DOHH2 (cell line): ENCODE measurements at regions not wholly inside any gene's neighbourhood (a gene's known extent, or its start where the extent isn't known, plus 50 kb on each side); places are given as distances from the start of the nearest gene placed in this dataset.

Source experiments
- H3F3A ChIP-seq: fragments of 200-600 bp; sonication (generic), shearing (Covaris generic); 2 replicates; pipeline ENCODE4 v1.6.0; 2016; ENCODE audit warnings: antibody characterized with exemption, mild to moderate bottlenecking; ENCODE audit not compliant: control insufficient read depth, insufficient read depth
- H3K27ac ChIP-seq: fragments of 200-600 bp; sonication (generic); 2 replicates; pipeline ENCODE4 v1.5.1; 2014; ENCODE audit warnings: low read depth, mild to moderate bottlenecking, low read length, moderate library complexity
- H3K27me3 ChIP-seq: fragments of 200-600 bp; sonication (generic); 2 replicates; pipeline ENCODE4 v1.6.1; 2014; ENCODE audit warnings: mild to moderate bottlenecking, low read length, mixed read lengths; ENCODE audit not compliant: control insufficient read depth
- H3K36me3 ChIP-seq: fragments of 200-600 bp; sonication (generic); 2 replicates; pipeline ENCODE4 v1.6.1; 2014; ENCODE audit warnings: mild to moderate bottlenecking, low read length, moderate library complexity, mixed read lengths; ENCODE audit not compliant: control insufficient read depth
- H3K4me1 ChIP-seq: fragments of 200-600 bp; sonication (generic); 2 replicates; pipeline ENCODE4 v1.6.1; 2014; ENCODE audit warnings: mild to moderate bottlenecking, low read length, mixed read lengths; ENCODE audit not compliant: control insufficient read depth
- H3K4me2 ChIP-seq: fragments of 200-600 bp; sonication (generic); 2 replicates; pipeline ENCODE4 v1.6.0; 2014; ENCODE audit warnings: mild to moderate bottlenecking, low read length, moderate library complexity
- H3K4me3 ChIP-seq: fragments of 200-600 bp; sonication (generic); 2 replicates; pipeline ENCODE4 v1.5.1; 2014; ENCODE audit warnings: mild to moderate bottlenecking, low read length, mixed read lengths
- H3K79me2 ChIP-seq: fragments of 200-600 bp; sonication (generic); 2 replicates; pipeline ENCODE4 v1.6.1; 2014; ENCODE audit warnings: mild to moderate bottlenecking, low read length, mixed read lengths; ENCODE audit not compliant: control insufficient read depth
- H3K9me2 ChIP-seq: fragments of 200-600 bp; sonication (generic); replicated peaks from 2 replicates; pipeline ENCODE4 v1.6.1; 2014; ENCODE audit warnings: mild to moderate bottlenecking, low read length, mixed read lengths; ENCODE audit not compliant: control insufficient read depth
- H3K9me3 ChIP-seq: fragments of 200-600 bp; sonication (generic); 2 replicates; pipeline ENCODE4 v1.6.1; 2014; ENCODE audit warnings: antibody characterized with exemption, low read length, mixed read lengths; ENCODE audit not compliant: control insufficient read depth, insufficient read depth
- H4K20me1 ChIP-seq: fragments of 200-600 bp; sonication (generic); 2 replicates; pipeline ENCODE4 v1.6.0; 2014; ENCODE audit warnings: low read depth, mild to moderate bottlenecking, antibody characterized with exemption, low read length, moderate library complexity; ENCODE audit not compliant: control insufficient read depth, insufficient read depth
- EZH2phosphoT487 ChIP-seq: fragments of 200-600 bp; sonication (generic); IDR thresholded peaks from 2 replicates; pipeline ENCODE4 v1.6.1; 2017; ENCODE audit warnings: borderline replicate concordance, mild to moderate bottlenecking, antibody characterized with exemption, low read length, moderate library complexity, mixed read lengths
- TF ChIP-seq, protein P1 (sequence below): fragments of 200-600 bp; sonication (generic); IDR thresholded peaks from one replicate; pipeline ENCODE4 v1.5.1; 2014; ENCODE audit warnings: antibody characterized with exemption, mild to moderate bottlenecking, low read depth, low read length; ENCODE audit not compliant: poor library complexity, severe bottlenecking

DNA sequence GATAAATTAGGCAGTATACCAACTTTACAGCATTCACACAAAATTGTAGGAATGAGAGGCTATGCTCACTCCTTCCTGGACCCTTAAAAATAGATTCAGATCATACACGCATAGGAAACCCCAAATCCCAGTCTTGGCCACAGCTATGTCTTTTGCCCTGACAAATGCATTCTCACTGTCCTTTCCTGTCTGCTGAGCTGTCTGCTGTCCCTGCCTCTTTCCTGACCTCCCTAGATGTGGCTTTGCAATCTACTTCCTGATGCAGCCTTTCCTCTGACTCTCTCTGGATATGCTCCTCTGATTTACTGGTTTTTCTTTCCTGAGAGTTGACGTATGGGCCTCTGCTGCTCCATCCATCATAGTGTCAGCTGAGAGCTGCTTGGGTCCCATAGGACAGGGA is 59.8 kb upstream of the SLC35F3 start:
- H3K9me2 ChIP-seq: no peaks in the 10 kb centered on the region
- no peaks in the 10 kb centered on the region for H3K4me1 ChIP-seq
- H3K27ac ChIP-seq: no peak overlapping the region
- no peaks in the 10 kb centered on the region; the same call in 1 of the 2 replicates for H3K9me3 ChIP-seq
- H3K27me3 ChIP-seq: no peaks in the 10 kb centered on the region
- H3K4me2 ChIP-seq: no peak overlapping the region
- H4K20me1 ChIP-seq: no peaks in the 10 kb centered on the region
- TF ChIP-seq EZH2phosphoT487: no peak
- TF ChIP-seq, protein P1, sequence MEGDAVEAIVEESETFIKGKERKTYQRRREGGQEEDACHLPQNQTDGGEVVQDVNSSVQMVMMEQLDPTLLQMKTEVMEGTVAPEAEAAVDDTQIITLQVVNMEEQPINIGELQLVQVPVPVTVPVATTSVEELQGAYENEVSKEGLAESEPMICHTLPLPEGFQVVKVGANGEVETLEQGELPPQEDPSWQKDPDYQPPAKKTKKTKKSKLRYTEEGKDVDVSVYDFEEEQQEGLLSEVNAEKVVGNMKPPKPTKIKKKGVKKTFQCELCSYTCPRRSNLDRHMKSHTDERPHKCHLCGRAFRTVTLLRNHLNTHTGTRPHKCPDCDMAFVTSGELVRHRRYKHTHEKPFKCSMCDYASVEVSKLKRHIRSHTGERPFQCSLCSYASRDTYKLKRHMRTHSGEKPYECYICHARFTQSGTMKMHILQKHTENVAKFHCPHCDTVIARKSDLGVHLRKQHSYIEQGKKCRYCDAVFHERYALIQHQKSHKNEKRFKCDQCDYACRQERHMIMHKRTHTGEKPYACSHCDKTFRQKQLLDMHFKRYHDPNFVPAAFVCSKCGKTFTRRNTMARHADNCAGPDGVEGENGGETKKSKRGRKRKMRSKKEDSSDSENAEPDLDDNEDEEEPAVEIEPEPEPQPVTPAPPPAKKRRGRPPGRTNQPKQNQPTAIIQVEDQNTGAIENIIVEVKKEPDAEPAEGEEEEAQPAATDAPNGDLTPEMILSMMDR: no peak
- no peaks in the 10 kb centered on the region for H3K79me2 ChIP-seq
- H3K36me3 ChIP-seq: no peaks in the 10 kb centered on the region
- H3F3A ChIP-seq: no peaks in the 10 kb centered on the region
- H3K4me3 ChIP-seq: no peak overlapping the region
